Mesenchymal stem cell (in vitro differentiated cells and primary cell): ENCODE measurements at regions not wholly inside any gene's neighbourhood (a gene's known extent, or its start where the extent isn't known, plus 50 kb on each side); places are given as distances from the start of the nearest gene placed in this dataset.

Experiments used
- DNase-seq: peaks from one replicate; pipeline ENCODE4 v3.0.0-alpha.2; 2013
- H2AFZ ChIP-seq: one replicate; pipeline ENCODE4 v1.6.1; 2013; ENCODE audit warnings: low read depth, mild to moderate bottlenecking, control low read depth, inconsistent platforms, low read length, moderate library complexity
- H2AK5ac ChIP-seq: 2 replicates; pipeline ENCODE4 v1.6.1; 2013; ENCODE audit warnings: low read length, moderate library complexity, mild to moderate bottlenecking, inconsistent platforms; ENCODE audit not compliant: severe bottlenecking
- H2BK120ac ChIP-seq: one replicate; pipeline ENCODE4 v1.6.1; 2013; ENCODE audit warnings: low read depth, mild to moderate bottlenecking, inconsistent platforms, low read length, moderate library complexity
- H2BK12ac ChIP-seq, 2 experiments: one replicate each; pipeline ENCODE4 v1.6.1; 2013; ENCODE audit warnings: inconsistent platforms in 2 of 2, low read length in 2 of 2, mild to moderate bottlenecking in 2 of 2, moderate library complexity in 2 of 2, control low read depth in 1 of 2
- H2BK15ac ChIP-seq: one replicate; pipeline ENCODE4 v1.6.1; 2013; ENCODE audit warnings: mild to moderate bottlenecking, low read depth, inconsistent platforms; ENCODE audit not compliant: poor library complexity, severe bottlenecking
- H2BK5ac ChIP-seq: 2 replicates; pipeline ENCODE4 v1.6.1; 2013; ENCODE audit warnings: low read depth, mild to moderate bottlenecking, low read length, control low read depth, inconsistent platforms; ENCODE audit not compliant: poor library complexity, severe bottlenecking
- H3K14ac ChIP-seq, 2 experiments: one replicate each; pipeline ENCODE4 v1.6.1; 2013; ENCODE audit warnings: inconsistent platforms in 2 of 2, low read length in 2 of 2, control low read depth in 1 of 2, mild to moderate bottlenecking in 1 of 2, moderate library complexity in 1 of 2
- H3K18ac ChIP-seq, 2 experiments: one replicate each; pipeline ENCODE4 v1.6.1; 2013; ENCODE audit warnings: inconsistent platforms in 2 of 2, low read length in 2 of 2, control low read depth in 1 of 2, low read depth in 1 of 2, mild to moderate bottlenecking in 1 of 2
- H3K23ac ChIP-seq, 2 experiments: one replicate each; pipeline ENCODE4 v1.6.1; 2013; ENCODE audit warnings: inconsistent platforms in 2 of 2, low read length in 2 of 2, mild to moderate bottlenecking in 2 of 2, moderate library complexity in 2 of 2, control low read depth in 1 of 2
- H3K27ac ChIP-seq: 2 replicates; pipeline ENCODE4 v1.5.1; 2013; ENCODE audit warnings: mild to moderate bottlenecking, moderate library complexity, low read length, control low read depth, inconsistent platforms; ENCODE audit not compliant: poor library complexity, severe bottlenecking
- H3K27me3 ChIP-seq, 2 experiments: 2 replicates each; pipeline versions ENCODE4 v1.6.1 to v1.7.0; 2013; ENCODE audit warnings: low read length in 2 of 2, mild to moderate bottlenecking in 2 of 2, moderate library complexity in 2 of 2, control low read depth in 1 of 2, inconsistent platforms in 1 of 2; ENCODE audit not compliant: control insufficient read depth in 1 of 2, insufficient read depth in 1 of 2
- H3K36me3 ChIP-seq, 2 experiments: 2 replicates each; pipeline versions ENCODE4 v1.6.1 to v1.7.0; 2013; ENCODE audit warnings: low read length in 2 of 2, control low read depth in 1 of 2, inconsistent platforms in 1 of 2, low read depth in 1 of 2, mild to moderate bottlenecking in 1 of 2; ENCODE audit not compliant: insufficient read depth in 2 of 2, control insufficient read depth in 1 of 2
- H3K4ac ChIP-seq, 2 experiments: one replicate each; pipeline ENCODE4 v1.6.1; 2013; ENCODE audit warnings: inconsistent platforms in 2 of 2, low read length in 2 of 2, mild to moderate bottlenecking in 2 of 2, moderate library complexity in 2 of 2, control low read depth in 1 of 2, low read depth in 1 of 2
- H3K4me1 ChIP-seq: 2 replicates; pipeline ENCODE4 v1.6.1; 2013; ENCODE audit warnings: low read depth, low read length, control low read depth; ENCODE audit not compliant: control insufficient read depth, insufficient read depth
- H3K4me2 ChIP-seq: 2 replicates; pipeline ENCODE4 v1.6.1; 2013; ENCODE audit warnings: low read length, mild to moderate bottlenecking, inconsistent platforms; ENCODE audit not compliant: poor library complexity, severe bottlenecking
- H3K4me3 ChIP-seq, 2 experiments: 2 replicates each; pipeline versions ENCODE4 v1.5.1 to v1.7.0; 2013; ENCODE audit warnings: low read length in 2 of 2, mild to moderate bottlenecking in 2 of 2, control low read depth in 1 of 2, low read depth in 1 of 2; ENCODE audit not compliant: insufficient read depth in 1 of 2
- H3K79me1 ChIP-seq: replicated peaks from 2 replicates; pipeline ENCODE4 v1.6.1; 2013; ENCODE audit warnings: mild to moderate bottlenecking, control low read depth, low read length, inconsistent platforms; ENCODE audit not compliant: poor library complexity, severe bottlenecking
- H3K9ac ChIP-seq: 2 replicates; pipeline ENCODE4 v1.7.0; 2013; ENCODE audit warnings: mild to moderate bottlenecking, low read length, moderate library complexity
- H3K9me3 ChIP-seq: 2 replicates; pipeline ENCODE4 v1.7.0; 2013; ENCODE audit warnings: mild to moderate bottlenecking, low read length; ENCODE audit not compliant: control insufficient read depth
- H4K8ac ChIP-seq: one replicate; pipeline ENCODE4 v1.6.1; 2013; ENCODE audit warnings: inconsistent platforms, mild to moderate bottlenecking, low read length, moderate library complexity
- H4K91ac ChIP-seq: one replicate; pipeline ENCODE4 v1.6.1; 2013; ENCODE audit warnings: mild to moderate bottlenecking, low read length, inconsistent platforms
- WGBS: methylation state at CpG from one replicate; pipeline ENCODE4 v1.1.7; 2013; ENCODE audit warnings: mixed read lengths; 5-methylcytosine and 5-hydroxymethylcytosine counted together

- Histone ChIP-seq H3K9me3 (no peaks in the 10 kb centered on the region), H3K4me3 (no peak overlapping the region), H3K79me1 (no peaks in the 10 kb centered on the region), H2BK5ac (no peak overlapping the region), H3K27ac (no peak overlapping the region), H3K14ac (no peak overlapping the region), H2BK12ac (no peak overlapping the region), H3K23ac (no peak overlapping the region), H3K27me3 (peaks cover 0 to 6% of the 10 kb centered on the region in 2 experiments), H2AFZ (no peak overlapping the region), H4K91ac (no peak overlapping the region), H2AK5ac (no peak overlapping the region), H3K4ac (no peak overlapping the region), H3K9ac (no peak overlapping the region), H3K4me1 (no peaks in the 10 kb centered on the region), H3K18ac (no peak overlapping the region), H3K4me2 (no peak overlapping the region), H4K8ac (no peak overlapping the region), H3K36me3 (no peaks in the 10 kb centered on the region), H2BK120ac (no peak overlapping the region), H2BK15ac (no peak overlapping the region)
- DNase-seq, result no peak
- 70% methylated on average over 9 of the region's 9 CpGs for WGBS
These were observed 182.5 kb downstream of the MED10 start for GRCh38 chr5:6195711-6196358.

- H4K91ac ChIP-seq, result no peak overlapping the region
- no peak overlapping the region for H3K9ac ChIP-seq
- H3K79me1 ChIP-seq, result no peaks in the 10 kb centered on the region
- no peaks in the 10 kb centered on the region for H3K4me1 ChIP-seq
- H3K36me3 ChIP-seq, result no peaks in the 10 kb centered on the region
- no peak overlapping the region for H3K14ac ChIP-seq
- H3K18ac ChIP-seq, result no peak overlapping the region
- no peak overlapping the region for H2BK15ac ChIP-seq
- no peak overlapping the region for H2BK5ac ChIP-seq
- no peak overlapping the region for H3K4me2 ChIP-seq
- no peak overlapping the region for H2BK120ac ChIP-seq
- H4K8ac ChIP-seq, result no peak overlapping the region
- no peak overlapping the region for H3K4me3 ChIP-seq
- H3K27me3 ChIP-seq, result peaks cover 0 to 6% of the 10 kb centered on the region in 2 experiments
- no peak overlapping the region for H2AK5ac ChIP-seq
- no peak overlapping the region for H3K23ac ChIP-seq
- H3K9me3 ChIP-seq, result no peaks in the 10 kb centered on the region
- no peak overlapping the region for H3K27ac ChIP-seq
- H3K4ac ChIP-seq, result no peak overlapping the region
- DNase-seq, result no peak
- WGBS, result 89% methylated on average over 2 of the region's 5 CpGs
- H2AFZ ChIP-seq, result no peak overlapping the region
- H2BK12ac ChIP-seq, result no peak overlapping the region
These were observed 183.3 kb downstream of the MED10 start for GRCh38 chr5:6194906-6195612.

GRCh38 chr5:6194261-6194875 lies 184.0 kb downstream of the MED10 start:
- Histone ChIP-seq H3K14ac (no peak overlapping the region), H3K4ac (no peak overlapping the region), H2BK12ac (no peak overlapping the region), H2BK120ac (no peak overlapping the region), H2BK15ac (no peak overlapping the region), H3K9me3 (no peaks in the 10 kb centered on the region), H2BK5ac (no peak overlapping the region), H2AFZ (no peak overlapping the region), H3K23ac (no peak overlapping the region), H3K27me3 (peaks cover 0 to 6% of the 10 kb centered on the region in 2 experiments), H3K36me3 (no peaks in the 10 kb centered on the region), H3K4me1 (no peaks in the 10 kb centered on the region), H3K9ac (no peak overlapping the region), H3K79me1 (no peaks in the 10 kb centered on the region), H3K4me2 (no peak overlapping the region), H3K27ac (no peak overlapping the region), H3K4me3 (no peak overlapping the region), H2AK5ac (no peak overlapping the region), H3K18ac (no peak overlapping the region), H4K8ac (no peak overlapping the region), H4K91ac (no peak overlapping the region)
- no peak for DNase-seq
- WGBS, result 82% methylated on average over 13 of the region's 13 CpGs

GRCh38 chr5:6193310-6193709 lies 185.0 kb downstream of the MED10 start:
- no peak overlapping the region for H2BK120ac ChIP-seq
- no peaks in the 10 kb centered on the region for H3K36me3 ChIP-seq
- H3K9me3 ChIP-seq, result no peaks in the 10 kb centered on the region
- H4K8ac ChIP-seq, result no peak overlapping the region
- no peak overlapping the region for H2BK5ac ChIP-seq
- H3K79me1 ChIP-seq, result no peaks in the 10 kb centered on the region
- no peak overlapping the region for H3K14ac ChIP-seq
- H3K27me3 ChIP-seq, result peaks cover 0 to 6% of the 10 kb centered on the region in 2 experiments
- WGBS, result 53% methylated on average over 4 of the region's 8 CpGs
- H3K18ac ChIP-seq, result no peak overlapping the region
- no peak overlapping the region for H2AK5ac ChIP-seq
- DNase-seq, result no peak
- H3K23ac ChIP-seq, result no peak overlapping the region
- H4K91ac ChIP-seq, result no peak overlapping the region
- H3K4me3 ChIP-seq, result no peak overlapping the region
- no peak overlapping the region for H3K4ac ChIP-seq
- H3K9ac ChIP-seq, result no peak overlapping the region
- H3K27ac ChIP-seq, result no peak overlapping the region
- no peak overlapping the region for H2BK15ac ChIP-seq
- H2BK12ac ChIP-seq, result no peak overlapping the region
- H3K4me2 ChIP-seq, result no peak overlapping the region
- no peak overlapping the region for H2AFZ ChIP-seq
- H3K4me1 ChIP-seq, result no peaks in the 10 kb centered on the region
